Endodermal cell (in vitro differentiated cells): ENCODE measurements at regions not wholly inside any gene's neighbourhood (a gene's known extent, or its start where the extent isn't known, plus 50 kb on each side); places are given as distances from the start of the nearest gene placed in this dataset.

ENCODE experiments used
- DNase-seq: peaks from one replicate; pipeline ENCODE4 v3.0.0-alpha.2; 2017
- H3K27ac ChIP-seq: 2 replicates; pipeline ENCODE4 v1.5.1; 2013; ENCODE audit warnings: mild to moderate bottlenecking, low read depth, low read length, moderate library complexity
- H3K27me3 ChIP-seq: 2 replicates; pipeline ENCODE4 v1.6.1; 2013; ENCODE audit warnings: mild to moderate bottlenecking, low read length, moderate library complexity; ENCODE audit not compliant: insufficient read depth, control insufficient read depth, poor library complexity, severe bottlenecking
- H3K36me3 ChIP-seq: 2 replicates; pipeline ENCODE4 v1.7.0; 2013; ENCODE audit warnings: mild to moderate bottlenecking, low read length, moderate library complexity; ENCODE audit not compliant: control insufficient read depth, insufficient read depth
- H3K4me1 ChIP-seq: one replicate; pipeline ENCODE4 v1.7.0; 2013; ENCODE audit warnings: low read length; ENCODE audit not compliant: control insufficient read depth, insufficient read depth
- H3K4me3 ChIP-seq: 2 replicates; pipeline ENCODE4 v1.5.1; 2013; ENCODE audit warnings: mild to moderate bottlenecking, low read length, moderate library complexity
- H3K9ac ChIP-seq: 2 replicates; pipeline ENCODE4 v1.6.1; 2013; ENCODE audit warnings: mild to moderate bottlenecking, low read length, moderate library complexity; ENCODE audit not compliant: poor library complexity, severe bottlenecking; ENCODE audit errors: extremely low read depth
- H3K9me3 ChIP-seq: 2 replicates; pipeline ENCODE4 v1.6.1; 2013; ENCODE audit warnings: mild to moderate bottlenecking, low read length, moderate library complexity; ENCODE audit not compliant: control insufficient read depth
- H3K27ac Mint-ChIP-seq: 2 replicates; pipeline ENCODE4 v1.8.0; 2020; ENCODE audit warnings: mixed read lengths
- H3K27me3 Mint-ChIP-seq: 2 replicates; pipeline ENCODE4 v1.8.0; 2021; ENCODE audit warnings: mild to moderate bottlenecking, mixed read lengths; ENCODE audit not compliant: insufficient read depth
- H3K36me3 Mint-ChIP-seq: 2 replicates; pipeline ENCODE4 v1.8.0; 2020; ENCODE audit warnings: low read depth, mixed read lengths
- H3K4me1 Mint-ChIP-seq: 2 replicates; pipeline ENCODE4 v1.8.0; 2020; ENCODE audit warnings: mixed read lengths
- H3K4me3 Mint-ChIP-seq: 2 replicates; pipeline ENCODE4 v1.8.0; 2020; ENCODE audit warnings: mild to moderate bottlenecking, moderate library complexity, mixed read lengths
- H3K9me3 Mint-ChIP-seq: 2 replicates; pipeline ENCODE4 v1.8.0; 2020; ENCODE audit warnings: mild to moderate bottlenecking, mixed read lengths
- CTCF ChIP-seq: fragments of 200-600 bp; sonication (generic); conservative IDR thresholded peaks from 2 replicates; pipeline ENCODE4 v1.5.0; 2021; ENCODE audit warnings: antibody characterized with exemption, mild to moderate bottlenecking
- WGBS, 2 experiments: methylation state at CpG; one replicate each; pipeline versions ENCODE4 v1.1.5 to v1.1.7; 2013; ENCODE audit warnings: missing lambda C conversion rate in 2 of 2, mixed read lengths in 1 of 2; ENCODE audit not compliant: insufficient coverage in 1 of 2, insufficient read length in 1 of 2; 5-methylcytosine and 5-hydroxymethylcytosine counted together

GRCh38 chr10:36280321-36280741 is 638.2 kb upstream of the FZD8 start:
- peaks cover 13% of the 10 kb centered on the region for H3K9me3 Mint-ChIP-seq
- no peak overlapping the region for H3K9ac ChIP-seq
- 83% methylated on average over 1 of the region's 1 CpG; no CpG with 5 or more reads in 1 of the 2 experiments for WGBS, 2 experiments
- no peaks in the 10 kb centered on the region for H3K4me1 ChIP-seq
- H3K27ac ChIP-seq: no peak overlapping the region
- H3K27me3 Mint-ChIP-seq: peaks cover 2% of the 10 kb centered on the region
- no peak for TF ChIP-seq CTCF
- no peaks in the 10 kb centered on the region for H3K9me3 ChIP-seq
- no peak overlapping the region for H3K4me3 ChIP-seq
- no peaks in the 10 kb centered on the region for H3K36me3 Mint-ChIP-seq
- DNase-seq: no peak
- H3K4me1 Mint-ChIP-seq: no peaks in the 10 kb centered on the region
- H3K27me3 ChIP-seq: no peaks in the 10 kb centered on the region
- no peak overlapping the region for H3K27ac Mint-ChIP-seq
- H3K4me3 Mint-ChIP-seq: no peak overlapping the region
- H3K36me3 ChIP-seq: no peaks in the 10 kb centered on the region

- TF ChIP-seq CTCF: no peak
- H3K36me3 Mint-ChIP-seq: no peaks in the 10 kb centered on the region
Observed at GRCh38 chr10:36278176-36278575, 636.1 kb upstream of the FZD8 start.

GRCh38 chr10:36277459-36277858 is 635.4 kb upstream of the FZD8 start:
- Histone ChIP-seq H3K4me3 (no peak overlapping the region), H3K27ac (no peak overlapping the region), H3K27me3 (no peaks in the 10 kb centered on the region), H3K9ac (no peak overlapping the region), H3K9me3 (no peaks in the 10 kb centered on the region), H3K4me1 (no peaks in the 10 kb centered on the region), H3K36me3 (no peaks in the 10 kb centered on the region)
- Mint-ChIP-seq H3K9me3 (peaks cover 21% of the 10 kb centered on the region), H3K27me3 (peaks cover 2% of the 10 kb centered on the region), H3K4me3 (no peak overlapping the region), H3K36me3 (no peaks in the 10 kb centered on the region), H3K27ac (no peak overlapping the region), H3K4me1 (no peaks in the 10 kb centered on the region)
- no peak for TF ChIP-seq CTCF
- no peak for DNase-seq

More at GRCh38 chr10:36278176-36278575, 636.1 kb upstream of the FZD8 start:
- Histone ChIP-seq H3K4me1 (no peaks in the 10 kb centered on the region), H3K9ac (no peak overlapping the region), H3K4me3 (no peak overlapping the region), H3K27ac (no peak overlapping the region), H3K27me3 (no peaks in the 10 kb centered on the region), H3K36me3 (no peaks in the 10 kb centered on the region), H3K9me3 (no peaks in the 10 kb centered on the region)
- Mint-ChIP-seq H3K9me3 (peaks cover 20% of the 10 kb centered on the region), H3K27me3 (peaks cover 2% of the 10 kb centered on the region), H3K4me3 (no peak overlapping the region), H3K27ac (no peak overlapping the region), H3K4me1 (no peaks in the 10 kb centered on the region)
- DNase-seq: no peak
- 94 to 100% methylated on average over 1 to 3 of the region's 3 CpGs for WGBS, 2 experiments
